GM23338 (cell line): ENCODE measurements at regions not wholly inside any gene's neighbourhood (a gene's known extent, or its start where the extent isn't known, plus 50 kb on each side); places are given as distances from the start of the nearest gene placed in this dataset.

Experiments
- ATAC-seq: fragments of 200-7000 bp; cut with Tn5 transposase; 3 replicates; pipeline ENCODE4 v1.9.1; 2020
- DNase-seq: peaks from one replicate; pipeline ENCODE4 v3.0.0-alpha.2; 2015; ENCODE audit warnings: low spot score
- H2AFZ ChIP-seq: fragments of 200-600 bp; sonication (generic); 2 replicates; pipeline ENCODE4 v1.8.0; 2016; ENCODE audit warnings: antibody characterized with exemption, mild to moderate bottlenecking, moderate library complexity
- H3F3A ChIP-seq: fragments of 200-600 bp; sonication (generic); replicated peaks from 2 replicates; pipeline ENCODE4 v1.8.0; 2017; ENCODE audit warnings: antibody characterized with exemption, mixed run types, low read depth
- H3K27ac ChIP-seq: fragments of 200-600 bp; sonication (generic); 2 replicates; pipeline ENCODE4 v1.6.1; 2016; ENCODE audit warnings: low read depth
- H3K27me3 ChIP-seq: fragments of 200-600 bp; sonication (generic); 2 replicates; pipeline ENCODE4 v1.8.0; 2016; ENCODE audit warnings: mild to moderate bottlenecking, mixed run types, moderate library complexity; ENCODE audit not compliant: insufficient read depth
- H3K36me3 ChIP-seq: fragments of 200-600 bp; sonication (generic); 2 replicates; pipeline ENCODE4 v1.8.0; 2016; ENCODE audit warnings: mild to moderate bottlenecking; ENCODE audit not compliant: insufficient read depth
- H3K4me1 ChIP-seq: fragments of 200-600 bp; sonication (generic); 2 replicates; pipeline ENCODE4 v1.8.0; 2016; ENCODE audit warnings: mild to moderate bottlenecking, moderate library complexity; ENCODE audit not compliant: insufficient read depth
- H3K4me2 ChIP-seq: fragments of 200-600 bp; sonication (generic); 2 replicates; pipeline ENCODE4 v1.7.1; 2017; ENCODE audit warnings: mixed run types
- H3K4me3 ChIP-seq: fragments of 200-600 bp; sonication (generic); 2 replicates; pipeline ENCODE4 v1.6.1; 2016; ENCODE audit warnings: mixed run types
- H3K79me2 ChIP-seq: fragments of 200-600 bp; sonication (generic); replicated peaks from 2 replicates; pipeline ENCODE4 v1.8.0; 2017; ENCODE audit warnings: mild to moderate bottlenecking; ENCODE audit not compliant: insufficient read depth
- H3K9me2 ChIP-seq: fragments of 200-600 bp; sonication (generic); 2 replicates; pipeline ENCODE4 v1.8.0; 2017; ENCODE audit not compliant: insufficient read depth
- H4K20me1 ChIP-seq: fragments of 200-600 bp; sonication (generic); replicated peaks from 2 replicates; pipeline ENCODE4 v1.8.0; 2017; ENCODE audit warnings: mild to moderate bottlenecking; ENCODE audit not compliant: insufficient read depth
- H3K27ac Mint-ChIP-seq: 2 replicates; pipeline ENCODE4 v1.8.0; 2020; ENCODE audit warnings: inconsistent platforms, mild to moderate bottlenecking, moderate library complexity, mixed read lengths
- H3K27me3 Mint-ChIP-seq: 3 replicates; pipeline ENCODE4 v1.8.0; 2022; ENCODE audit warnings: low read depth, mild to moderate bottlenecking, moderate library complexity, mixed read lengths, inconsistent platforms; ENCODE audit not compliant: insufficient read depth, poor library complexity
- H3K36me3 Mint-ChIP-seq: 3 replicates; pipeline ENCODE4 v1.8.0; 2021; ENCODE audit warnings: low read depth, mild to moderate bottlenecking, inconsistent platforms, moderate library complexity, mixed read lengths
- H3K4me1 Mint-ChIP-seq: 3 replicates; pipeline ENCODE4 v1.8.0; 2020; ENCODE audit warnings: mild to moderate bottlenecking, inconsistent platforms, mixed read lengths
- H3K4me3 Mint-ChIP-seq: 3 replicates; pipeline ENCODE4 v1.8.0; 2021; ENCODE audit warnings: moderate library complexity, mild to moderate bottlenecking, inconsistent platforms, mixed read lengths
- H3K9me3 Mint-ChIP-seq: 3 replicates; pipeline ENCODE4 v1.8.0; 2020; ENCODE audit warnings: moderate library complexity, mild to moderate bottlenecking, inconsistent platforms, mixed read lengths
- CREB1 ChIP-seq: fragments of 250-450 bp; sonication (Bioruptor Pico); IDR thresholded peaks from 2 replicates; pipeline ENCODE4 v1.5.0; 2020; ENCODE audit warnings: low read depth, mild to moderate bottlenecking, moderate library complexity
- EZH2 ChIP-seq: fragments of 200-600 bp; sonication (generic); IDR thresholded peaks from one replicate; pipeline ENCODE4 v1.8.0; 2017; ENCODE audit warnings: antibody characterized with exemption, mild to moderate bottlenecking, low read depth; ENCODE audit not compliant: unreplicated experiment
- EZH2phosphoT487 ChIP-seq: fragments of 200-600 bp; sonication (generic); IDR thresholded peaks from one replicate; pipeline ENCODE4 v1.8.1; 2018; ENCODE audit warnings: antibody characterized with exemption; ENCODE audit not compliant: unreplicated experiment
- JUNB ChIP-seq: IDR thresholded peaks from one replicate; pipeline ENCODE4 v1.6.1; 2016; ENCODE audit warnings: antibody characterized with exemption; ENCODE audit not compliant: unreplicated experiment
- NANOG ChIP-seq: IDR thresholded peaks from 2 replicates; pipeline ENCODE4 v1.6.1; 2016; ENCODE audit warnings: antibody characterized with exemption, borderline replicate concordance
- POLR2AphosphoS5 ChIP-seq: IDR thresholded peaks from 2 replicates; pipeline ENCODE4 v1.6.1; 2016; ENCODE audit warnings: antibody characterized with exemption, low read depth
- STAT1 ChIP-seq: IDR thresholded peaks from one replicate; pipeline ENCODE4 v1.6.1; 2016; ENCODE audit warnings: antibody characterized with exemption; ENCODE audit not compliant: unreplicated experiment
- ZNF114 ChIP-seq: fragments of 250-450 bp; sonication (Bioruptor Pico); IDR thresholded peaks from 2 replicates; pipeline ENCODE4 v1.5.0; 2020; ENCODE audit warnings: mild to moderate bottlenecking, moderate library complexity
- ZNF331 ChIP-seq: fragments of 250-450 bp; sonication (Bioruptor Pico); IDR thresholded peaks from 2 replicates; pipeline ENCODE4 v1.5.0; 2020; ENCODE audit warnings: low read depth, mild to moderate bottlenecking, moderate library complexity
- TF ChIP-seq, protein P1 (sequence below): IDR thresholded peaks from 2 replicates; pipeline ENCODE4 v1.6.1; 2016; ENCODE audit warnings: antibody characterized with exemption
- TF ChIP-seq, protein P2 (sequence below): IDR thresholded peaks from one replicate; pipeline ENCODE4 v1.6.1; 2018; ENCODE audit warnings: antibody characterized with exemption; ENCODE audit not compliant: unreplicated experiment
- TF ChIP-seq, protein P3 (sequence below), 2 experiments: fragments of 200-600 bp in 1 of 2; sonication (generic) in 1 of 2; conservative IDR thresholded peaks; 2 replicates each; pipeline versions ENCODE4 v1.5.1 to v1.6.1; 2016 to 2017; ENCODE audit warnings: antibody characterized with exemption in 2 of 2, low read depth in 2 of 2, mild to moderate bottlenecking in 2 of 2, moderate library complexity in 1 of 2
- TF ChIP-seq, protein P4 (sequence below): fragments of 250-450 bp; sonication (Bioruptor Pico); IDR thresholded peaks from 2 replicates; pipeline ENCODE4 v1.5.0; 2020; ENCODE audit warnings: mild to moderate bottlenecking, moderate library complexity

DNA sequence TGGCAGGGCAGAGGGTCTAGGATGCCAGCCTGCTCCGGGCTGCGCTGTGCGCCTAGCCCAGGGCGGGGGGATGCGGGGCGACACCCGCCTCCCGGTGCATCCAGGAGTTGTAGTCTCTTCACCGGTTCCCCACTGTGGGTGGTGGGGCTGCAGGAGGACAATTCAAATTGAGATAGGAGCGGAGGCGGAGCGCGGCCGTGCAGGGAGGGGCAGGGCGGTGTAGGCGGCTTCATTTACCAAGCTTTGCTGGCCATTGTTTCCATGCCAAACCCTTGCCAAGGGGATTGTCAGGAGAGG, 2047.4 kb downstream of the TP53TG3F start:
- H3K36me3 ChIP-seq: peaks cover 3% of the 10 kb centered on the region; the same call in 1 of the 2 replicates
- Mint-ChIP-seq H3K4me3 (no peak overlapping the region), H3K27me3 (no peaks in the 10 kb centered on the region), H3K4me1 (no peaks in the 10 kb centered on the region), H3K36me3 (peaks cover 50% of the 10 kb centered on the region), H3K27ac (no peak overlapping the region), H3K9me3 (peaks cover 92% of the 10 kb centered on the region)
- no peaks in the 10 kb centered on the region for H3K4me1 ChIP-seq
- TF ChIP-seq, protein P1, sequence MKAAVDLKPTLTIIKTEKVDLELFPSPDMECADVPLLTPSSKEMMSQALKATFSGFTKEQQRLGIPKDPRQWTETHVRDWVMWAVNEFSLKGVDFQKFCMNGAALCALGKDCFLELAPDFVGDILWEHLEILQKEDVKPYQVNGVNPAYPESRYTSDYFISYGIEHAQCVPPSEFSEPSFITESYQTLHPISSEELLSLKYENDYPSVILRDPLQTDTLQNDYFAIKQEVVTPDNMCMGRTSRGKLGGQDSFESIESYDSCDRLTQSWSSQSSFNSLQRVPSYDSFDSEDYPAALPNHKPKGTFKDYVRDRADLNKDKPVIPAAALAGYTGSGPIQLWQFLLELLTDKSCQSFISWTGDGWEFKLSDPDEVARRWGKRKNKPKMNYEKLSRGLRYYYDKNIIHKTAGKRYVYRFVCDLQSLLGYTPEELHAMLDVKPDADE: no peak
- TF ChIP-seq NANOG (no peak), EZH2 (no peak), CREB1 (no peak), EZH2phosphoT487 (no peak), ZNF331 (CRISPR knock-in tag) (no peak), POLR2AphosphoS5 (no peak), JUNB (no peak), STAT1 (no peak), ZNF114 (CRISPR knock-in tag) (no peak)
- TF ChIP-seq, protein P2, sequence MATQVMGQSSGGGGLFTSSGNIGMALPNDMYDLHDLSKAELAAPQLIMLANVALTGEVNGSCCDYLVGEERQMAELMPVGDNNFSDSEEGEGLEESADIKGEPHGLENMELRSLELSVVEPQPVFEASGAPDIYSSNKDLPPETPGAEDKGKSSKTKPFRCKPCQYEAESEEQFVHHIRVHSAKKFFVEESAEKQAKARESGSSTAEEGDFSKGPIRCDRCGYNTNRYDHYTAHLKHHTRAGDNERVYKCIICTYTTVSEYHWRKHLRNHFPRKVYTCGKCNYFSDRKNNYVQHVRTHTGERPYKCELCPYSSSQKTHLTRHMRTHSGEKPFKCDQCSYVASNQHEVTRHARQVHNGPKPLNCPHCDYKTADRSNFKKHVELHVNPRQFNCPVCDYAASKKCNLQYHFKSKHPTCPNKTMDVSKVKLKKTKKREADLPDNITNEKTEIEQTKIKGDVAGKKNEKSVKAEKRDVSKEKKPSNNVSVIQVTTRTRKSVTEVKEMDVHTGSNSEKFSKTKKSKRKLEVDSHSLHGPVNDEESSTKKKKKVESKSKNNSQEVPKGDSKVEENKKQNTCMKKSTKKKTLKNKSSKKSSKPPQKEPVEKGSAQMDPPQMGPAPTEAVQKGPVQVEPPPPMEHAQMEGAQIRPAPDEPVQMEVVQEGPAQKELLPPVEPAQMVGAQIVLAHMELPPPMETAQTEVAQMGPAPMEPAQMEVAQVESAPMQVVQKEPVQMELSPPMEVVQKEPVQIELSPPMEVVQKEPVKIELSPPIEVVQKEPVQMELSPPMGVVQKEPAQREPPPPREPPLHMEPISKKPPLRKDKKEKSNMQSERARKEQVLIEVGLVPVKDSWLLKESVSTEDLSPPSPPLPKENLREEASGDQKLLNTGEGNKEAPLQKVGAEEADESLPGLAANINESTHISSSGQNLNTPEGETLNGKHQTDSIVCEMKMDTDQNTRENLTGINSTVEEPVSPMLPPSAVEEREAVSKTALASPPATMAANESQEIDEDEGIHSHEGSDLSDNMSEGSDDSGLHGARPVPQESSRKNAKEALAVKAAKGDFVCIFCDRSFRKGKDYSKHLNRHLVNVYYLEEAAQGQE: no peak
- TF ChIP-seq, protein P3, sequence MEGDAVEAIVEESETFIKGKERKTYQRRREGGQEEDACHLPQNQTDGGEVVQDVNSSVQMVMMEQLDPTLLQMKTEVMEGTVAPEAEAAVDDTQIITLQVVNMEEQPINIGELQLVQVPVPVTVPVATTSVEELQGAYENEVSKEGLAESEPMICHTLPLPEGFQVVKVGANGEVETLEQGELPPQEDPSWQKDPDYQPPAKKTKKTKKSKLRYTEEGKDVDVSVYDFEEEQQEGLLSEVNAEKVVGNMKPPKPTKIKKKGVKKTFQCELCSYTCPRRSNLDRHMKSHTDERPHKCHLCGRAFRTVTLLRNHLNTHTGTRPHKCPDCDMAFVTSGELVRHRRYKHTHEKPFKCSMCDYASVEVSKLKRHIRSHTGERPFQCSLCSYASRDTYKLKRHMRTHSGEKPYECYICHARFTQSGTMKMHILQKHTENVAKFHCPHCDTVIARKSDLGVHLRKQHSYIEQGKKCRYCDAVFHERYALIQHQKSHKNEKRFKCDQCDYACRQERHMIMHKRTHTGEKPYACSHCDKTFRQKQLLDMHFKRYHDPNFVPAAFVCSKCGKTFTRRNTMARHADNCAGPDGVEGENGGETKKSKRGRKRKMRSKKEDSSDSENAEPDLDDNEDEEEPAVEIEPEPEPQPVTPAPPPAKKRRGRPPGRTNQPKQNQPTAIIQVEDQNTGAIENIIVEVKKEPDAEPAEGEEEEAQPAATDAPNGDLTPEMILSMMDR (conservative IDR thresholded peaks at IDR 0.05; ENCODE audit: low read depth in 2 of 2): no peak
- TF ChIP-seq, protein P4, sequence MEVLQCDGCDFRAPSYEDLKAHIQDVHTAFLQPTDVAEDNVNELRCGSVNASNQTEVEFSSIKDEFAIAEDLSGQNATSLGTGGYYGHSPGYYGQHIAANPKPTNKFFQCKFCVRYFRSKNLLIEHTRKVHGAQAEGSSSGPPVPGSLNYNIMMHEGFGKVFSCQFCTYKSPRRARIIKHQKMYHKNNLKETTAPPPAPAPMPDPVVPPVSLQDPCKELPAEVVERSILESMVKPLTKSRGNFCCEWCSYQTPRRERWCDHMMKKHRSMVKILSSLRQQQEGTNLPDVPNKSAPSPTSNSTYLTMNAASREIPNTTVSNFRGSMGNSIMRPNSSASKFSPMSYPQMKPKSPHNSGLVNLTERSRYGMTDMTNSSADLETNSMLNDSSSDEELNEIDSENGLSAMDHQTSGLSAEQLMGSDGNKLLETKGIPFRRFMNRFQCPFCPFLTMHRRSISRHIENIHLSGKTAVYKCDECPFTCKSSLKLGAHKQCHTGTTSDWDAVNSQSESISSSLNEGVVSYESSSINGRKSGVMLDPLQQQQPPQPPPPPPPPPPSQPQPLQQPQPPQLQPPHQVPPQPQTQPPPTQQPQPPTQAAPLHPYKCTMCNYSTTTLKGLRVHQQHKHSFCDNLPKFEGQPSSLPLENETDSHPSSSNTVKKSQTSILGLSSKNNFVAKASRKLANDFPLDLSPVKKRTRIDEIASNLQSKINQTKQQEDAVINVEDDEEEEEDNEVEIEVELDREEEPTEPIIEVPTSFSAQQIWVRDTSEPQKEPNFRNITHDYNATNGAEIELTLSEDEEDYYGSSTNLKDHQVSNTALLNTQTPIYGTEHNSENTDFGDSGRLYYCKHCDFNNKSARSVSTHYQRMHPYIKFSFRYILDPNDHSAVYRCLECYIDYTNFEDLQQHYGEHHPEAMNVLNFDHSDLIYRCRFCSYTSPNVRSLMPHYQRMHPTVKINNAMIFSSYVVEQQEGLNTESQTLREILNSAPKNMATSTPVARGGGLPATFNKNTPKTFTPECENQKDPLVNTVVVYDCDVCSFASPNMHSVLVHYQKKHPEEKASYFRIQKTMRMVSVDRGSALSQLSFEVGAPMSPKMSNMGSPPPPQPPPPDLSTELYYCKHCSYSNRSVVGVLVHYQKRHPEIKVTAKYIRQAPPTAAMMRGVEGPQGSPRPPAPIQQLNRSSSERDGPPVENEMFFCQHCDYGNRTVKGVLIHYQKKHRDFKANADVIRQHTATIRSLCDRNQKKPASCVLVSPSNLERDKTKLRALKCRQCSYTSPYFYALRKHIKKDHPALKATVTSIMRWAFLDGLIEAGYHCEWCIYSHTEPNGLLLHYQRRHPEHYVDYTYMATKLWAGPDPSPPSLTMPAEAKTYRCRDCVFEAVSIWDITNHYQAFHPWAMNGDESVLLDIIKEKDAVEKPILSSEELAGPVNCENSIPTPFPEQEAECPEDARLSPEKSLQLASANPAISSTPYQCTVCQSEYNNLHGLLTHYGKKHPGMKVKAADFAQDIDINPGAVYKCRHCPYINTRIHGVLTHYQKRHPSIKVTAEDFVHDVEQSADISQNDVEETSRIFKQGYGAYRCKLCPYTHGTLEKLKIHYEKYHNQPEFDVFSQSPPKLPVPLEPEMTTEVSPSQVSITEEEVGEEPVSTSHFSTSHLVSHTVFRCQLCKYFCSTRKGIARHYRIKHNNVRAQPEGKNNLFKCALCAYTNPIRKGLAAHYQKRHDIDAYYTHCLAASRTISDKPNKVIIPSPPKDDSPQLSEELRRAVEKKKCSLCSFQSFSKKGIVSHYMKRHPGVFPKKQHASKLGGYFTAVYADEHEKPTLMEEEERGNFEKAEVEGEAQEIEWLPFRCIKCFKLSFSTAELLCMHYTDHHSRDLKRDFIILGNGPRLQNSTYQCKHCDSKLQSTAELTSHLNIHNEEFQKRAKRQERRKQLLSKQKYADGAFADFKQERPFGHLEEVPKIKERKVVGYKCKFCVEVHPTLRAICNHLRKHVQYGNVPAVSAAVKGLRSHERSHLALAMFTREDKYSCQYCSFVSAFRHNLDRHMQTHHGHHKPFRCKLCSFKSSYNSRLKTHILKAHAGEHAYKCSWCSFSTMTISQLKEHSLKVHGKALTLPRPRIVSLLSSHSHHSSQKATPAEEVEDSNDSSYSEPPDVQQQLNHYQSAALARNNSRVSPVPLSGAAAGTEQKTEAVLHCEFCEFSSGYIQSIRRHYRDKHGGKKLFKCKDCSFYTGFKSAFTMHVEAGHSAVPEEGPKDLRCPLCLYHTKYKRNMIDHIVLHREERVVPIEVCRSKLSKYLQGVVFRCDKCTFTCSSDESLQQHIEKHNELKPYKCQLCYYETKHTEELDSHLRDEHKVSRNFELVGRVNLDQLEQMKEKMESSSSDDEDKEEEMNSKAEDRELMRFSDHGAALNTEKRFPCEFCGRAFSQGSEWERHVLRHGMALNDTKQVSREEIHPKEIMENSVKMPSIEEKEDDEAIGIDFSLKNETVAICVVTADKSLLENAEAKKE (CRISPR knock-in tag): no peak
- no peak overlapping the region for H3K4me3 ChIP-seq
- no peaks in the 10 kb centered on the region for H3K27me3 ChIP-seq
- no peaks in the 10 kb centered on the region for H3F3A ChIP-seq
- H3K9me2 ChIP-seq: no peaks in the 10 kb centered on the region
- H3K27ac ChIP-seq: no peak overlapping the region
- H2AFZ ChIP-seq: no peak overlapping the region
- no peaks in the 10 kb centered on the region for H3K79me2 ChIP-seq
- no peaks in the 10 kb centered on the region for H4K20me1 ChIP-seq
- H3K4me2 ChIP-seq: no peak overlapping the region
- DNase-seq (no peak), ATAC-seq (no peak)
